WI38 (cell line): ENCODE measurements at regions not wholly inside any gene's neighbourhood (a gene's known extent, or its start where the extent isn't known, plus 50 kb on each side); places are given as distances from the start of the nearest gene placed in this dataset.
"Not testable (repeated sequence)": the region's sequence is repeated elsewhere in the genome, so short reads cannot be mapped to it uniquely, and the experiment has no call there.

Experiments used
- H3K4me3 ChIP-seq: 2 replicates; pipeline ENCODE4 v1.5.1; 2011; ENCODE audit warnings: low read depth, mild to moderate bottlenecking, control low read depth, low read length
- TF ChIP-seq, protein P1 (sequence below): IDR thresholded peaks from 2 replicates; pipeline ENCODE4 v1.5.1; 2012; ENCODE audit warnings: low read depth, mild to moderate bottlenecking, control low read depth, low read length

DNA sequence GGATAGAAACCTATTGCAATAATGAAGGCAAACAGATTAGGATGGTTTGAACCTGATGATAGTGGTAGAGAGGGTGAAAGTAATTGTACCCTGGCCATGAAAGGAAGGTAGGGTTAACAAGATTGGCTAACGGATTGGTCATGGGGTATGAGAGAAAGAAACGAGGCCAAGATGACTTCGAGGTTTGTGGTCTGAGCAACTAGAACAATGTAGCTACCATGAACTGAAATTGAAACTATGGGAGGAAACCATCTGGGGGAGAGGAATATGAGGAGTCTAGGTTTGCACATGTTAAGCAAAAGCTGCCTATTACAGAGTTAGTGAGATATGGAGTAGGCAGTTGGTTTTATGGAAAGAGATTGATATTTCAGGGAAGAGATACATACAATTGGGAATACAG lies 406.0 kb downstream of the PRELID2 start:
- H3K4me3 ChIP-seq = no peak overlapping the region
- TF ChIP-seq, protein P1, sequence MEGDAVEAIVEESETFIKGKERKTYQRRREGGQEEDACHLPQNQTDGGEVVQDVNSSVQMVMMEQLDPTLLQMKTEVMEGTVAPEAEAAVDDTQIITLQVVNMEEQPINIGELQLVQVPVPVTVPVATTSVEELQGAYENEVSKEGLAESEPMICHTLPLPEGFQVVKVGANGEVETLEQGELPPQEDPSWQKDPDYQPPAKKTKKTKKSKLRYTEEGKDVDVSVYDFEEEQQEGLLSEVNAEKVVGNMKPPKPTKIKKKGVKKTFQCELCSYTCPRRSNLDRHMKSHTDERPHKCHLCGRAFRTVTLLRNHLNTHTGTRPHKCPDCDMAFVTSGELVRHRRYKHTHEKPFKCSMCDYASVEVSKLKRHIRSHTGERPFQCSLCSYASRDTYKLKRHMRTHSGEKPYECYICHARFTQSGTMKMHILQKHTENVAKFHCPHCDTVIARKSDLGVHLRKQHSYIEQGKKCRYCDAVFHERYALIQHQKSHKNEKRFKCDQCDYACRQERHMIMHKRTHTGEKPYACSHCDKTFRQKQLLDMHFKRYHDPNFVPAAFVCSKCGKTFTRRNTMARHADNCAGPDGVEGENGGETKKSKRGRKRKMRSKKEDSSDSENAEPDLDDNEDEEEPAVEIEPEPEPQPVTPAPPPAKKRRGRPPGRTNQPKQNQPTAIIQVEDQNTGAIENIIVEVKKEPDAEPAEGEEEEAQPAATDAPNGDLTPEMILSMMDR = no peak

DNA sequence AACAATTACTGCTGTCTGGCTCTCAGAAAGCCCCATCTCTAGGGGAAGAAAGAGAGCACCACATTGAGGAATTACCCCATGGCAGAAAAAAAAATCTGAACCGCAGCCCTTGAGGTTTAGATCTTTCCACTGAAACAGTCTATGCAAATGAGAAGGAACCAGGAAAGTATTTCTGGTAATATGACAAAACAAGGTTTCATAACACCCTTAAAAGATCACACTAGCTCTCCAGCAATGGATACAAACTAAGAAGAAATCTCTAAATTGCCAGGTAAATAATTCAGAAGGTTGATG lies 427.1 kb downstream of the PRELID2 start:
- no peak overlapping the region for H3K4me3 ChIP-seq
- TF ChIP-seq, protein P1 = no peak

GRCh38 chr5:145407300-145408047 lies 427.7 kb downstream of the PRELID2 start:
- TF ChIP-seq, protein P1 = no peak
- H3K4me3 ChIP-seq = no peak overlapping the region

- TF ChIP-seq, protein P1 = no peak
- H3K4me3 ChIP-seq = no peak overlapping the region
Observed at GRCh38 chr5:145403992-145404391, 431.1 kb downstream of the PRELID2 start.

GRCh38 chr5:145396888-145397287 lies 438.3 kb downstream of the PRELID2 start:
- no peak overlapping the region for H3K4me3 ChIP-seq
- TF ChIP-seq, protein P1 = no peak

GRCh38 chr5:145395151-145395550 lies 440.0 kb downstream of the PRELID2 start:
- H3K4me3 ChIP-seq = not testable (repeated sequence)

DNA sequence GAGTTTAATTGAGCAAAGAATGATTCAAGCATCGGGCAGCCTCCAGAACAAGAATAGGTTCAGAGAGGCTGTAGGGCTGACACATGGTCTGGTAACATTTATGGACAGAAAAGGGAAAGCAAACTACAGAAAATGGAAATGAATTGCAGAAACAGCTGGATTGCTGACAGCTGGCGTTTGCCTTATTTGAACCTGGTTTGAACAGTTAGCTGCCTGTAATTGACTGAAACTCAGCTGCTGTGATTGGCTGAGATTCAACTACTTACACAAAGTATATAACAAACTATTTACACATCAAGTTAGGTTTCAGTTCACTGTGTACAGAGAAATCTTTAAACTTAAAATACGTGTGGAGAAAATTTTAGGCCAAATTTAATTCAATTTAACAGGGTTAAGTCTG lies 441.7 kb downstream of the PRELID2 start:
- TF ChIP-seq, protein P1 = no peak
- H3K4me3 ChIP-seq = no peak overlapping the region

- no peak overlapping the region for H3K4me3 ChIP-seq
- TF ChIP-seq, protein P1 = no peak
Observed at GRCh38 chr5:145389047-145389446, 446.1 kb downstream of the PRELID2 start.
